HG03280 (cell line): ENCODE measurements at regions not wholly inside any gene's neighbourhood (a gene's known extent, or its start where the extent isn't known, plus 50 kb on each side); places are given as distances from the start of the nearest gene placed in this dataset.
"Not testable (repeated sequence)": the region's sequence is repeated elsewhere in the genome, so short reads cannot be mapped to it uniquely, and the experiment has no call there.

ENCODE experiments used
- ATAC-seq: cut with Tn5 transposase; IDR thresholded peaks from one replicate; pipeline ENCODE4 v1.9.1; 2021; ENCODE audit warnings: mild to moderate bottlenecking, moderate library complexity; ENCODE audit not compliant: unreplicated experiment

GRCh38 chr4:187613089-187613839 is 382.3 kb upstream of the ZFP42 start:
- no peak for ATAC-seq

GRCh38 chr4:187615972-187616371 is 379.6 kb upstream of the ZFP42 start:
- no peak for ATAC-seq

- no peak for ATAC-seq
Observed at GRCh38 chr4:187617113-187617512, 378.5 kb upstream of the ZFP42 start.

- ATAC-seq = no peak
Observed at GRCh38 chr4:187618701-187619281, 376.8 kb upstream of the ZFP42 start.

GRCh38 chr4:187619319-187619718 is 376.3 kb upstream of the ZFP42 start:
- ATAC-seq = no peak

- no peak for ATAC-seq
Observed at GRCh38 chr4:187632260-187632995, 363.1 kb upstream of the ZFP42 start.

GRCh38 chr4:187633245-187633644 is 362.3 kb upstream of the ZFP42 start:
- no peak for ATAC-seq

GRCh38 chr4:187656959-187657358 is 338.6 kb upstream of the ZFP42 start:
- no peak for ATAC-seq

GRCh38 chr4:187663076-187663475 is 332.5 kb upstream of the ZFP42 start:
- no peak for ATAC-seq

GRCh38 chr4:187664011-187664410 is 331.6 kb upstream of the ZFP42 start:
- ATAC-seq = no peak

- no peak for ATAC-seq
Observed at GRCh38 chr4:187665086-187665485, 330.5 kb upstream of the ZFP42 start.

- ATAC-seq = no peak
Observed at GRCh38 chr4:187666034-187666433, 329.5 kb upstream of the ZFP42 start.

- no peak for ATAC-seq
Observed at GRCh38 chr4:187666697-187667494, 328.7 kb upstream of the ZFP42 start.

- no peak for ATAC-seq
Observed at GRCh38 chr4:187668526-187669082, 327.0 kb upstream of the ZFP42 start.

GRCh38 chr4:187671521-187671920 is 324.1 kb upstream of the ZFP42 start:
- not testable (repeated sequence) for ATAC-seq

- not testable (repeated sequence) for ATAC-seq
Observed at GRCh38 chr4:187671958-187672357, 323.6 kb upstream of the ZFP42 start.

GRCh38 chr4:187672526-187672925 is 323.0 kb upstream of the ZFP42 start:
- not testable (repeated sequence) for ATAC-seq

- ATAC-seq = no peak
Observed at GRCh38 chr4:187679450-187679849, 316.1 kb upstream of the ZFP42 start.

GRCh38 chr4:187685247-187685646 is 310.3 kb upstream of the ZFP42 start:
- ATAC-seq = no peak

GRCh38 chr4:187687697-187688096 is 307.9 kb upstream of the ZFP42 start:
- ATAC-seq = no peak

GRCh38 chr4:187692626-187693025 is 302.9 kb upstream of the ZFP42 start:
- ATAC-seq = no peak
